Loucy (cell line): ENCODE measurements at regions not wholly inside any gene's neighbourhood (a gene's known extent, or its start where the extent isn't known, plus 50 kb on each side); places are given as distances from the start of the nearest gene placed in this dataset.

Experiments
- H2AFZ ChIP-seq: fragments of 200-600 bp; sonication (generic); 2 replicates; pipeline ENCODE4 v1.6.0; 2016; ENCODE audit warnings: antibody characterized with exemption, mild to moderate bottlenecking, low read length, moderate library complexity
- H3F3A ChIP-seq: fragments of 200-600 bp; 2 replicates; pipeline ENCODE4 v1.6.0; 2016; ENCODE audit warnings: antibody characterized with exemption, low read depth, mild to moderate bottlenecking
- H3K27me3 ChIP-seq: fragments of 200-600 bp; sonication (generic); 2 replicates; pipeline ENCODE4 v1.6.1; 2014; ENCODE audit warnings: low read length, mild to moderate bottlenecking; ENCODE audit not compliant: insufficient read depth, poor library complexity, severe bottlenecking
- H3K36me3 ChIP-seq: fragments of 200-600 bp; sonication (generic); 2 replicates; pipeline ENCODE4 v1.6.1; 2016; ENCODE audit warnings: low read length; ENCODE audit not compliant: insufficient read depth
- H3K4me1 ChIP-seq: fragments of 200-600 bp; sonication (generic); 2 replicates; pipeline ENCODE4 v1.5.1; 2014; ENCODE audit warnings: low read length, mild to moderate bottlenecking; ENCODE audit not compliant: insufficient read depth, poor library complexity, severe bottlenecking
- H3K4me2 ChIP-seq: fragments of 200-600 bp; sonication (generic); 2 replicates; pipeline ENCODE4 v1.6.0; 2014; ENCODE audit warnings: antibody characterized with exemption, low read length, low read depth, mild to moderate bottlenecking; ENCODE audit not compliant: poor library complexity, severe bottlenecking
- H3K4me3 ChIP-seq: fragments of 200-600 bp; sonication (generic); 2 replicates; pipeline ENCODE4 v1.5.1; 2014; ENCODE audit warnings: low read length, mild to moderate bottlenecking, mixed read lengths; ENCODE audit not compliant: poor library complexity, severe bottlenecking
- H3K79me2 ChIP-seq: fragments of 200-600 bp; sonication (generic); 2 replicates; pipeline ENCODE4 v1.6.1; 2014; ENCODE audit warnings: low read length; ENCODE audit not compliant: insufficient read depth
- H3K9ac ChIP-seq: fragments of 200-600 bp; sonication (generic); 2 replicates; pipeline ENCODE4 v1.6.0; 2014; ENCODE audit warnings: mild to moderate bottlenecking, low read depth, low read length, moderate library complexity; ENCODE audit not compliant: poor library complexity, severe bottlenecking
- H3K9me2 ChIP-seq: fragments of 200-600 bp; sonication (generic); replicated peaks from 2 replicates; pipeline ENCODE4 v1.6.1; 2016; ENCODE audit warnings: low read depth, low read length, mixed read lengths
- H3K9me3 ChIP-seq: fragments of 200-600 bp; sonication (generic); 2 replicates; pipeline ENCODE4 v1.6.1; 2014; ENCODE audit warnings: mild to moderate bottlenecking, antibody characterized with exemption, low read length, low read depth; ENCODE audit not compliant: insufficient read depth
- H4K20me1 ChIP-seq: fragments of 200-600 bp; sonication (generic); 2 replicates; pipeline ENCODE4 v1.6.0; 2014; ENCODE audit warnings: antibody characterized with exemption, low read length, mild to moderate bottlenecking; ENCODE audit not compliant: insufficient read depth, poor library complexity, severe bottlenecking
- EZH2phosphoT487 ChIP-seq: fragments of 200-600 bp; IDR thresholded peaks from 2 replicates; pipeline ENCODE4 v1.6.1; 2018; ENCODE audit warnings: antibody characterized with exemption, mild to moderate bottlenecking, moderate library complexity, borderline replicate concordance
- TF ChIP-seq, protein P1 (sequence below): fragments of 200-600 bp; sonication (generic); conservative IDR thresholded peaks from 2 replicates; pipeline ENCODE4 v1.5.1; 2014; ENCODE audit warnings: mild to moderate bottlenecking, antibody characterized with exemption, low read length

DNA sequence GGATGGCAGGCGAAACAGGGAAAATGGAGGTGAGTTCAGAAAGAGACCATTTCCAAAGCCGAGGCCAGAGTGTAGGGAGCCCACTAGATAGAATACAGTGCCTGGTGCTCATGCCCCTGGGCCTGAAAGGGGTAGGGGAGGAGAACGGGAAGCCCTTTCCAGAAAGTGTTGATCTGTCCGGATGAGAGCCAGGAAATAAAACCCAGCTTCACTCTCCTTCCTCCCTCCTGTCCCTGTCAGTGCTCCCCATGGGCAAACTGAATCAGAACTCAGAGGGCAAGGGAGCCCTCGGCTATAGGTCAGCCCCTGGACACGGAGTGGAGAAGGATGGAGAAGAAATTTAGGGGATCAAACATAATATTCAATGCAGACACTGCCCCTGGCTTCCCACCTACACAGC, 57.7 kb upstream of the RPL38 start:
- no peaks in the 10 kb centered on the region for H3K79me2 ChIP-seq
- no peaks in the 10 kb centered on the region for H3K27me3 ChIP-seq
- no peak for TF ChIP-seq EZH2phosphoT487
- TF ChIP-seq, protein P1, sequence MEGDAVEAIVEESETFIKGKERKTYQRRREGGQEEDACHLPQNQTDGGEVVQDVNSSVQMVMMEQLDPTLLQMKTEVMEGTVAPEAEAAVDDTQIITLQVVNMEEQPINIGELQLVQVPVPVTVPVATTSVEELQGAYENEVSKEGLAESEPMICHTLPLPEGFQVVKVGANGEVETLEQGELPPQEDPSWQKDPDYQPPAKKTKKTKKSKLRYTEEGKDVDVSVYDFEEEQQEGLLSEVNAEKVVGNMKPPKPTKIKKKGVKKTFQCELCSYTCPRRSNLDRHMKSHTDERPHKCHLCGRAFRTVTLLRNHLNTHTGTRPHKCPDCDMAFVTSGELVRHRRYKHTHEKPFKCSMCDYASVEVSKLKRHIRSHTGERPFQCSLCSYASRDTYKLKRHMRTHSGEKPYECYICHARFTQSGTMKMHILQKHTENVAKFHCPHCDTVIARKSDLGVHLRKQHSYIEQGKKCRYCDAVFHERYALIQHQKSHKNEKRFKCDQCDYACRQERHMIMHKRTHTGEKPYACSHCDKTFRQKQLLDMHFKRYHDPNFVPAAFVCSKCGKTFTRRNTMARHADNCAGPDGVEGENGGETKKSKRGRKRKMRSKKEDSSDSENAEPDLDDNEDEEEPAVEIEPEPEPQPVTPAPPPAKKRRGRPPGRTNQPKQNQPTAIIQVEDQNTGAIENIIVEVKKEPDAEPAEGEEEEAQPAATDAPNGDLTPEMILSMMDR = no peak
- no peaks in the 10 kb centered on the region for H3K36me3 ChIP-seq
- no peak overlapping the region for H3K9ac ChIP-seq
- peaks cover 18% of the 10 kb centered on the region for H3K9me3 ChIP-seq
- H3K9me2 ChIP-seq = no peaks in the 10 kb centered on the region
- no peak overlapping the region for H3K4me2 ChIP-seq
- H3K4me3 ChIP-seq = no peak overlapping the region
- no peaks in the 10 kb centered on the region for H3F3A ChIP-seq
- H4K20me1 ChIP-seq = no peaks in the 10 kb centered on the region
- no peak overlapping the region for H2AFZ ChIP-seq
- no peaks in the 10 kb centered on the region for H3K4me1 ChIP-seq

DNA sequence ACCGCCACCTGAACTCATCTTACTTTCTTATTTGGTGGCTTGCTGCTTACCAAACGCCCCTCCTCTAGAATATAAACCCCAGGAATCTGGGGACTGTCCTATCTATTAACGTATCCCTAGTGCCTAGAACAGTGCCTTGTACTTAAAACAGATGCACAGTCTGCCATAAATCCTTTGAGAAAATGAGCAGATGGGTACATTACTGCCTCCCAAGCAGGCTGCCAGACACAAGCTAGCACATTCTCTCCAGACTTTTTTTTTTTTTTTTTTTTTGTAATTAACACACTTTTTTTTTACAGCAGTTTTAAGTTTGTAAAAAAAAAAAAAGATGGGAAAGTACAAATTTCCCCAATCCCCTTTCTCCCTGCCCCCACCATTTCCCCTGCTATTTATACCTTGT, 57.3 kb upstream of the RPL38 start:
- Histone ChIP-seq H3K27me3 (no peaks in the 10 kb centered on the region), H2AFZ (no peak overlapping the region), H3K4me2 (no peak overlapping the region), H3F3A (no peaks in the 10 kb centered on the region), H4K20me1 (no peaks in the 10 kb centered on the region), H3K4me1 (no peaks in the 10 kb centered on the region), H3K9me2 (no peaks in the 10 kb centered on the region), H3K9ac (no peak overlapping the region), H3K9me3 (peaks cover 18% of the 10 kb centered on the region), H3K36me3 (no peaks in the 10 kb centered on the region), H3K79me2 (no peaks in the 10 kb centered on the region), H3K4me3 (no peak overlapping the region)
- TF ChIP-seq, protein P1 = no peak
- TF ChIP-seq EZH2phosphoT487 = no peak

DNA sequence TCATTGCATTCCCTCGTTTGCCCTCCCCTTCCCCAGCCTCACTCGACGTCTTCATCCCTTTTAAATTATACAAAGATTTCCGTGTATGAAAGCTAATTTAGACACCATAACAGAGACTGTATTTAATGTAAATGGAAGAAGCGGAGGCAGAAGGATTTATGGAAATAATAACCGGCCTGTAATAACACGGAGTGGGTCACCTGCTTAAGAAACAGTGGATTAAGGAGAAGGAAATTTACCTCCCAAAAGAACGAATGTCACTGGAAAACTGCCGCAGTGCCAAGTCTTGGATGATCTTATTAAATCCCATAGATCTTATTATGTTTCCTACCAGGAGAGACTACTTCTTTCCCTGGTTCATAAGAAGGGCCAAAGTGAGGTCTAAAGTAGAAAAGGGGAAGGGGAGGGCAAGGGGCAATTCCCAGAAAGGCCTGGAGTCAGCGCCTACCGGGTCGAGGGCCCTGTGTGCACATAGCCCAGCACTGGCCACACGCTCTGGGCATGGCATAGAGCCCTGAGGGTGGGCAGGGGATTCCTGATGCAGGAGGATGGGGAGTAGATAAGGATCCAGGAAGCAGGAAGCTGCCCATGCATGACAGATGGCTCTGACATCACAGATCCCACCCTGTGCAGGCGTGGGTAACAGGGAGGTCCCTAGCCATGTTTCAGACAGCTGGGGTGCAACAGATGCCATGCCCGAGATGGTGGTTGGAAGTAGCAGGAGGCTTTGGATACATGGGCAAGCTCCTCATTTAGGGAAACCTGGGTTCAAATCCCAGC, 56.2 kb upstream of the RPL38 start:
- H3K4me3 ChIP-seq = no peak overlapping the region
- H3K79me2 ChIP-seq = no peaks in the 10 kb centered on the region
- no peak overlapping the region for H3K4me2 ChIP-seq
- peaks cover 16% of the 10 kb centered on the region for H3K9me3 ChIP-seq
- no peaks in the 10 kb centered on the region for H4K20me1 ChIP-seq
- no peak overlapping the region for H3K9ac ChIP-seq
- no peaks in the 10 kb centered on the region for H3K36me3 ChIP-seq
- H2AFZ ChIP-seq = no peak overlapping the region
- H3F3A ChIP-seq = no peaks in the 10 kb centered on the region
- no peaks in the 10 kb centered on the region for H3K9me2 ChIP-seq
- TF ChIP-seq EZH2phosphoT487 = no peak
- TF ChIP-seq, protein P1 = no peak
- no peaks in the 10 kb centered on the region for H3K4me1 ChIP-seq
- H3K27me3 ChIP-seq = no peaks in the 10 kb centered on the region
